OCI-LY1 (cell line): ENCODE measurements at regions not wholly inside any gene's neighbourhood (a gene's known extent, or its start where the extent isn't known, plus 50 kb on each side); places are given as distances from the start of the nearest gene placed in this dataset.

Experiments used
- H2AFZ ChIP-seq: fragments of 200-600 bp; sonication (generic), shearing (Covaris generic); 2 replicates; pipeline ENCODE4 v1.6.0; 2014; ENCODE audit warnings: antibody characterized with exemption, mild to moderate bottlenecking, low read length
- H3F3A ChIP-seq: fragments of 200-600 bp; sonication (generic), shearing (Covaris generic); 2 replicates; pipeline ENCODE4 v1.6.0; 2014; ENCODE audit warnings: mild to moderate bottlenecking, antibody characterized with exemption, low read length, moderate library complexity; ENCODE audit not compliant: insufficient read depth
- H3K27ac ChIP-seq: fragments of 200-600 bp; sonication (generic); 2 replicates; pipeline ENCODE4 v1.5.1; 2014; ENCODE audit warnings: low read length, mixed run types, mild to moderate bottlenecking, low read depth; ENCODE audit not compliant: poor library complexity, severe bottlenecking
- H3K27me3 ChIP-seq: fragments of 200-600 bp; sonication (generic); 2 replicates; pipeline ENCODE4 v1.6.0; 2014; ENCODE audit warnings: antibody characterized with exemption, mild to moderate bottlenecking, low read length, moderate library complexity; ENCODE audit not compliant: insufficient read depth
- H3K36me3 ChIP-seq: fragments of 200-600 bp; sonication (generic); 2 replicates; pipeline ENCODE4 v1.6.1; 2014; ENCODE audit warnings: mild to moderate bottlenecking, antibody characterized with exemption, low read length, moderate library complexity, mixed read lengths; ENCODE audit not compliant: insufficient read depth
- H3K4me1 ChIP-seq: fragments of 200-600 bp; sonication (generic); 2 replicates; pipeline ENCODE4 v1.5.1; 2014; ENCODE audit warnings: mild to moderate bottlenecking, low read length, moderate library complexity; ENCODE audit not compliant: insufficient read depth, severe bottlenecking
- H3K4me2 ChIP-seq: fragments of 200-600 bp; sonication (generic), shearing (Covaris generic); 2 replicates; pipeline ENCODE4 v1.6.1; 2014; ENCODE audit warnings: low read length
- H3K4me3 ChIP-seq: fragments of 200-600 bp; sonication (generic); 2 replicates; pipeline ENCODE4 v1.5.1; 2014; ENCODE audit warnings: low read length, low read depth, mild to moderate bottlenecking, mixed read lengths; ENCODE audit not compliant: poor library complexity, severe bottlenecking
- H3K79me2 ChIP-seq: fragments of 200-600 bp; shearing (Covaris generic); 2 replicates; pipeline ENCODE4 v1.6.1; 2016; ENCODE audit warnings: mixed run types, low read length, mixed read lengths; ENCODE audit not compliant: insufficient read depth
- H3K9ac ChIP-seq: fragments of 200-600 bp; sonication (generic), shearing (Covaris generic); 2 replicates; pipeline ENCODE4 v1.6.1; 2014; ENCODE audit warnings: mild to moderate bottlenecking, low read length, mixed read lengths
- H3K9me2 ChIP-seq: fragments of 200-600 bp; sonication (generic), shearing (Covaris generic); 2 replicates; pipeline ENCODE4 v1.6.1; 2014; ENCODE audit warnings: low read depth, mild to moderate bottlenecking, low read length, mixed read lengths
- H3K9me3 ChIP-seq: fragments of 200-600 bp; shearing (Covaris generic); 2 replicates; pipeline ENCODE4 v1.6.1; 2014; ENCODE audit warnings: low read length, mixed read lengths
- H4K20me1 ChIP-seq: fragments of 200-600 bp; sonication (generic), shearing (Covaris generic); 2 replicates; pipeline ENCODE4 v1.6.0; 2016; ENCODE audit warnings: mild to moderate bottlenecking, low read length; ENCODE audit not compliant: insufficient read depth
- EZH2 ChIP-seq: fragments of 200-600 bp; sonication (generic), shearing (Covaris generic); IDR thresholded peaks from 2 replicates; pipeline ENCODE4 v1.8.0; 2017; ENCODE audit warnings: borderline replicate concordance, mixed run types, mild to moderate bottlenecking, antibody characterized with exemption, low read length, moderate library complexity, mixed read lengths
- TF ChIP-seq, protein P1 (sequence below): fragments of 200-600 bp; sonication (generic), shearing (Covaris generic); IDR thresholded peaks from 2 replicates; pipeline ENCODE4 v1.5.1; 2017; ENCODE audit warnings: mild to moderate bottlenecking, antibody characterized with exemption, low read length, moderate library complexity, mixed read lengths

DNA sequence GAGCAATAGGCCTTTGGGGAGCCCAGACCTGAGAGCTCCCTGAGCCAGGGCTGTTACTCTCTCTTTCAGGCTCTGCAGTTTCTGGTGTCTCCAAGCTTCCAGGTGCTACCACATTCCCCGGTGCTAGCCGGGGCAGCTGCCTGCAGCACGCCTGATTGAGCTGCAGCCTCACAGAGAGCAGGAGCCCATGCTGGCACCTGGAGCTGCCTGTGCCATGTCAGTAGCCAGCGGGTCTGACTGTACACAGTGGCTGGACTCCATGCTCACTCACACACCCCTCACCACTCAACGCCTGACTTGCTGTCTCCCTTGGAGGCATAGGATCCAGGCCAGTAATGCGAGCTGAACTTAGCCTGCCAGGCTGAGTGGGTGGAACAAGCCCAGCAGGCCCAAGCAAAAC lies 800.4 kb upstream of the AGA start:
- Histone ChIP-seq H3K9me2 (no peaks in the 10 kb centered on the region), H3K27ac (no peak overlapping the region), H2AFZ (no peak overlapping the region), H3K4me2 (no peak overlapping the region), H3K27me3 (no peaks in the 10 kb centered on the region), H3K79me2 (no peaks in the 10 kb centered on the region), H4K20me1 (no peaks in the 10 kb centered on the region), H3F3A (no peaks in the 10 kb centered on the region), H3K36me3 (no peaks in the 10 kb centered on the region), H3K4me1 (no peaks in the 10 kb centered on the region), H3K9me3 (no peaks in the 10 kb centered on the region), H3K4me3 (no peak overlapping the region), H3K9ac (no peak overlapping the region)
- TF ChIP-seq, protein P1, sequence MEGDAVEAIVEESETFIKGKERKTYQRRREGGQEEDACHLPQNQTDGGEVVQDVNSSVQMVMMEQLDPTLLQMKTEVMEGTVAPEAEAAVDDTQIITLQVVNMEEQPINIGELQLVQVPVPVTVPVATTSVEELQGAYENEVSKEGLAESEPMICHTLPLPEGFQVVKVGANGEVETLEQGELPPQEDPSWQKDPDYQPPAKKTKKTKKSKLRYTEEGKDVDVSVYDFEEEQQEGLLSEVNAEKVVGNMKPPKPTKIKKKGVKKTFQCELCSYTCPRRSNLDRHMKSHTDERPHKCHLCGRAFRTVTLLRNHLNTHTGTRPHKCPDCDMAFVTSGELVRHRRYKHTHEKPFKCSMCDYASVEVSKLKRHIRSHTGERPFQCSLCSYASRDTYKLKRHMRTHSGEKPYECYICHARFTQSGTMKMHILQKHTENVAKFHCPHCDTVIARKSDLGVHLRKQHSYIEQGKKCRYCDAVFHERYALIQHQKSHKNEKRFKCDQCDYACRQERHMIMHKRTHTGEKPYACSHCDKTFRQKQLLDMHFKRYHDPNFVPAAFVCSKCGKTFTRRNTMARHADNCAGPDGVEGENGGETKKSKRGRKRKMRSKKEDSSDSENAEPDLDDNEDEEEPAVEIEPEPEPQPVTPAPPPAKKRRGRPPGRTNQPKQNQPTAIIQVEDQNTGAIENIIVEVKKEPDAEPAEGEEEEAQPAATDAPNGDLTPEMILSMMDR: no peak
- no peak for TF ChIP-seq EZH2

DNA sequence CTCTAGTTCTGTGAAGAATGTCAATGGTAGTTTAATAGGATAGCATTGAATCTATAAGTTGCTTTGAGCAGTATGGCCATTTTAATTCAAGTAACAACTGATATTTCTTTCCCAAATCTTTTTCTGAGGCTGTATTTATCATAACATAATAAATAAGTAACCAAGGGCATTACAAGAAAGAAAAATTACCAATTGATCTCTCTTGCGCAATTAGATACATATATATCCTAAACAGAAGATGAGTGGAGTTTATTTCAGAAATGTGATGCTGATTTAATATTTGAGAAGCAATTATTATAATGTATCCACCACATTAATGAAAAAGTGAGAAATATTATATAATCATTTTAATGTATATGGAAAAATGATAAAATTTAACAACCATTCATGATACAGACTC lies 802.5 kb upstream of the AGA start:
- Histone ChIP-seq H3K4me1 (no peaks in the 10 kb centered on the region), H4K20me1 (no peaks in the 10 kb centered on the region), H3K27me3 (no peaks in the 10 kb centered on the region), H3K4me2 (no peak overlapping the region), H3K9ac (no peak overlapping the region), H3K4me3 (no peak overlapping the region), H3K9me2 (no peaks in the 10 kb centered on the region), H3K9me3 (no peaks in the 10 kb centered on the region), H3K27ac (no peak overlapping the region), H3K36me3 (no peaks in the 10 kb centered on the region), H3F3A (no peaks in the 10 kb centered on the region), H3K79me2 (no peaks in the 10 kb centered on the region), H2AFZ (no peak overlapping the region)
- TF ChIP-seq EZH2: no peak
- TF ChIP-seq, protein P1: no peak

DNA sequence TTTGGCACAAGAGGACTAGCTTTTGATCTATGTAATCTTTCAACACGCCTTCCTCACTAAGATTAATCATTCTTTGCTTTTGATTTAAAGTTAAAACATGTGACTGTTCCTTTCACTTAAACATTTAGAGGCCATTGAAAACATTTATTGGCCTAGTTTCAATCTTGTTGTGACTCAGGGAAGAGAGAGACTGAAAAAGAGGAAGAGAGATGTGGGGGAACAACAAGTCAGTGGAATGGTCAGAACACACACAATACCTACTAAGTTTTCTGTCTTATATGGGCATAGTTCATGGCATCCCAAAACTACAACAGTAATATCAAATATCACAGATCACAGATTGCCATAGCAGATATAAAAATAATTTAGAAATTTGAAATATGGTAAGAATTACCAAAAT lies 812.9 kb upstream of the AGA start:
- TF ChIP-seq, protein P1: no peak
- no peak for TF ChIP-seq EZH2
- Histone ChIP-seq H3K79me2 (no peaks in the 10 kb centered on the region), H4K20me1 (no peaks in the 10 kb centered on the region), H3K36me3 (no peaks in the 10 kb centered on the region), H3K4me2 (no peak overlapping the region), H3K9ac (no peak overlapping the region), H2AFZ (no peak overlapping the region), H3K4me3 (no peak overlapping the region), H3K9me2 (no peaks in the 10 kb centered on the region), H3K27me3 (no peaks in the 10 kb centered on the region), H3K9me3 (no peaks in the 10 kb centered on the region), H3F3A (no peaks in the 10 kb centered on the region), H3K27ac (no peak overlapping the region), H3K4me1 (no peaks in the 10 kb centered on the region)
